ENCODE measurements at regions not wholly inside any gene's neighbourhood (a gene's known extent, or its start where the extent isn't known, plus 50 kb on each side); places are given as distances from the start of the nearest gene placed in this dataset.

- TF ChIP-seq CTCF (conservative IDR thresholded peaks at IDR 0.05 in 1 of 2, IDR thresholded peaks at IDR 0.05 in 1 of 2; ENCODE audit: extremely low read depth in 1 of 2, insufficient read depth in 1 of 2, low read depth in 1 of 2, low read length in 2 of 2) (no peak), EZH2 (IDR thresholded peaks at IDR 0.05; ENCODE audit: borderline replicate concordance, low read length) (no peak)
These were observed 61.1 kb upstream of the SMYD2 start for GRCh38 chr1:214219902-214220301.

Data from mammary epithelial cell (primary cell).